ENCODE measurements at regions not wholly inside any gene's neighbourhood (a gene's known extent, or its start where the extent isn't known, plus 50 kb on each side); places are given as distances from the start of the nearest gene placed in this dataset.
A peak's percentile ranks its signal among the peaks of the same experiment; 100 is the strongest.

DNA sequence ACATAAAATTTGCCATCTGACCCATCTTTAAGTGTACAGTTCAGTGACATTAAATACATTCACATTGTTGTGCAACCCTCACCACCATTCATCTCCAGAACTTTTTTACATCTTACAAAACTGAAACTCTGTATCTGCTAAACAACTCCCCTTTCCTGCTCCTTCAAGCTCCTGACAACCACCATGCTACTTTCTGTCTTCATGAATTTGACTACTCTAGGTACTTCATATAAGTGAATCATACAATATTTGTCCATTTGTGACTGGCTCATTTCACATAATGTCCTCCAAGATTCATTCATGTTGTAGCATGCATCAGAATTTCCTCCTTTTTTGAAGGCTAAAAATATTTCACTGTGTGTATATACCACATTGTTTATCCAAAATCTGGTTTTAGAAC, 86.9 kb upstream of the SMLR1 start:
- no peak for DNase-seq (ENCODE audit: low read depth in 1 of 2, low spot score in 2 of 2)
- H3K4me3 ChIP-seq = no peak overlapping the region
- H3K27me3 ChIP-seq (replicated peaks) = no peaks in the 10 kb centered on the region
- peaks cover 29% of the 10 kb centered on the region for H3K4me1 ChIP-seq (replicated peaks)
- H3K27ac ChIP-seq = no peak overlapping the region
- H3K36me3 ChIP-seq = no peaks in the 10 kb centered on the region
- no peaks in the 10 kb centered on the region for H3K9me3 ChIP-seq (replicated peaks)

DNA sequence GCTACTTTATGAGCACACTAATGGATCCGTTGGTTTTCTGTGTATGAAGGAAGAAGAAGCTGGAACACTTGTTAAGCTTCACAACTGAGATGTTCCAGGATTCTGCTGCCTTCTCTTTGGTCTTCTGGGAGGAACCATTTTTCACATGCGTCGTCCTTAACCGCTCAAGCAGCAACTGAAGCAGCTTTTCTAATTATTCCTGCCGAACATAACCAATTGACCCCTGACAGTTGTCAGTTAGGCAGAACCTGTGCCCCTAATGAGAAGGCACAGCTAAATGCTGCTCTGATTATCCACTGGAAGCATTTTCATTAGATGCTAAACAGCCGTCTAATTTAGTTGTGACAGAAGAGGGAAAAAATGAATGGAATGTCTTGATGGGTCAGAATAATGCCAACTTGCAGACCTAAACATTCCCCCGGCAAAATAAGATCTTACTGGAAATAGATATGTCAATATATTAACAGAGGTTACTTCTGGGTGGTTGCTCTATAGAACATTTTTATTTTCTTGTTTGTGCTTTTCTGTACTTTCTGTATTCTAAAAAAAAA, 85.0 kb upstream of the SMLR1 start:
- Histone ChIP-seq H3K4me1 (replicated peaks) (peaks cover 32% of the 10 kb centered on the region), H3K36me3 (no peaks in the 10 kb centered on the region), H3K4me3 (no peak overlapping the region), H3K27me3 (replicated peaks) (no peaks in the 10 kb centered on the region), H3K27ac (peak overlapping the region; percentile 29), H3K9me3 (replicated peaks) (no peaks in the 10 kb centered on the region)
- DNase-seq (ENCODE audit: low read depth in 1 of 2, low spot score in 2 of 2) = peak in 1 of 2 experiments; percentile 60

DNA sequence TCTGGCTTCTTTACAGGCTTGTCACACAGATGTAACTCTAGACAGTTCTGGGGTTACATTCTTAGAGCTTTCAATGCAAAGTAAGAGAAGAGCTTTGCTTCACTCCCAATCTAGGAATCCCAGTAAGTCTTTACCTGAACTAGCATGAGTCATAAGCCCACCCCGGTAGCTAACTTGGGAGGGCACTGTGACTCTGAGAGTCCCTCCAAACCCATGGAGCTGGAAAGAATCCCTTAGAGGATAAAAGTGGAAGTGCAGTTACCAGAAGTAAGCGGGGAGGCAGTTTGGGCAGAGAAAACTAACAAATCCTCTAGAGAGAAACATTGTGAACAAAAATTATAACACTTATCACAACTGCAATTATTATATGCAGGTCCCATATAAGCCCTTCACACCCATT, 84.0 kb upstream of the SMLR1 start:
- Histone ChIP-seq H3K9me3 (replicated peaks) (no peaks in the 10 kb centered on the region), H3K4me1 (replicated peaks) (peaks cover 32% of the 10 kb centered on the region), H3K27me3 (replicated peaks) (no peaks in the 10 kb centered on the region), H3K4me3 (no peak overlapping the region), H3K27ac (peak overlapping the region; percentile 10), H3K36me3 (no peaks in the 10 kb centered on the region)
- peak; percentile 66 to 69 for DNase-seq (ENCODE audit: low read depth in 1 of 2, low spot score in 2 of 2)

GRCh38 chr6:130744576-130745366, 82.4 kb upstream of the SMLR1 start:
- Histone ChIP-seq H3K36me3 (no peaks in the 10 kb centered on the region), H3K27ac (no peak overlapping the region), H3K4me1 (replicated peaks) (peaks cover 32% of the 10 kb centered on the region), H3K9me3 (replicated peaks) (0 out of 2 replicates have a peak, but pooled peaks cover 5% of the 10 kb centered on the region), H3K27me3 (replicated peaks) (no peaks in the 10 kb centered on the region), H3K4me3 (no peak overlapping the region)
- DNase-seq (ENCODE audit: low read depth in 1 of 2, low spot score in 2 of 2) = no peak

DNA sequence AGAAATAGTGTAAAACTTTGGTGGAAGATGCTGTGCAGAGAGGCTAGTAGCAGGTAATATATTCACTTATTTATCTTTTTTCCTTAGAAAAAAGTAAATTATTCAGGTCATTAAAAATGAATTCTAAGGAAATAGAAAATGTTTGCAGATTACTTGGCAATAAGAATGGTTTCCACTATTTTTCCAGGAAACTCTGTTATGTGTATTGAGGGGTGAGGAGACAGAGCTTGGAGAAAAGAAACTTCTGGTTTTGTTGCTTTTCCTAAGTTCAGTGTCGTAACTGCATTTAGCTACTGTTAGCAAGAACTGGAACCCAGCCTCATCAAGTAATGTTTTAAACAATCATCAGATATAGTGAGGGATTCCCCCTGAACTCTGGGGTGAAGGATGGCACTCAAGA, 79.2 kb upstream of the SMLR1 start:
- no peak for DNase-seq (ENCODE audit: low read depth in 1 of 2, low spot score in 2 of 2)
- H3K9me3 ChIP-seq (replicated peaks) = 0 out of 2 replicates have a peak, but pooled peaks cover 6% of the 10 kb centered on the region
- H3K27ac ChIP-seq = no peak overlapping the region
- H3K36me3 ChIP-seq = no peaks in the 10 kb centered on the region
- H3K4me1 ChIP-seq (replicated peaks) = peaks cover 18% of the 10 kb centered on the region
- H3K27me3 ChIP-seq (replicated peaks) = no peaks in the 10 kb centered on the region
- H3K4me3 ChIP-seq = no peak overlapping the region

DNA sequence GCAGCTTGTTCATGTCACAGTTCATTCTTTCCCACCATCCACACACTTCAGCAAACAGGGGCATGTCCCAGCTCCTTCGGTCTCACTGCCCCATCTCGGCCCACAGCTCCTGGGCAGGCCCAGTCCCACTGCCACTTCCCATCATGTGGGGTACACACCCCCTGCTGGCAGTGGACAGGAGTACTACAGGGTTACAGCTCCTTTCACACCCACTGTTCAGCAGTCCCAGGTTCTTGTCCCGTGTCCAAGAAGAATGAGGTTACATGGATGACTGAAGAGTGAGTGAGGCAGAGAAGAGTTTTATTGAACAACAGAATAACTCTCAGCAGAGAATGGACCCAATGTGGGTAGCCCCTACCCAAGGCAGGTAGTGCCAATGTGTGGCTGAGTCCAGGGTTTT, 77.8 kb upstream of the SMLR1 start:
- Histone ChIP-seq H3K4me3 (no peak overlapping the region), H3K36me3 (no peaks in the 10 kb centered on the region), H3K9me3 (replicated peaks) (0 out of 2 replicates have a peak, but pooled peaks cover 6% of the 10 kb centered on the region), H3K27ac (no peak overlapping the region), H3K4me1 (replicated peaks) (peaks cover 8% of the 10 kb centered on the region), H3K27me3 (replicated peaks) (no peaks in the 10 kb centered on the region)
- DNase-seq (ENCODE audit: low read depth in 1 of 2, low spot score in 2 of 2) = no peak

GRCh38 chr6:130752267-130752666, 74.9 kb upstream of the SMLR1 start:
- Histone ChIP-seq H3K4me3 (no peak overlapping the region), H3K36me3 (no peaks in the 10 kb centered on the region), H3K9me3 (replicated peaks) (0 out of 2 replicates have a peak, but pooled peaks cover 6% of the 10 kb centered on the region), H3K27me3 (replicated peaks) (no peaks in the 10 kb centered on the region), H3K4me1 (replicated peaks) (no peaks in the 10 kb centered on the region), H3K27ac (no peak overlapping the region)
- no peak for DNase-seq (ENCODE audit: low read depth in 1 of 2, low spot score in 2 of 2)

- H3K36me3 ChIP-seq = no peaks in the 10 kb centered on the region
- H3K27me3 ChIP-seq (replicated peaks) = no peaks in the 10 kb centered on the region
- no peak overlapping the region for H3K27ac ChIP-seq
- H3K9me3 ChIP-seq (replicated peaks) = 0 out of 2 replicates have a peak, but pooled peaks cover under 1% of the 10 kb centered on the region
- no peaks in the 10 kb centered on the region for H3K4me1 ChIP-seq (replicated peaks)
- no peak for DNase-seq (ENCODE audit: low read depth in 1 of 2, low spot score in 2 of 2)
- H3K4me3 ChIP-seq = no peak overlapping the region
Observed at GRCh38 chr6:130754786-130755367, 72.3 kb upstream of the SMLR1 start.

- H3K4me3 ChIP-seq = no peak overlapping the region
- no peaks in the 10 kb centered on the region for H3K27me3 ChIP-seq (replicated peaks)
- no peak for DNase-seq (ENCODE audit: low read depth in 1 of 2, low spot score in 2 of 2)
- H3K9me3 ChIP-seq (replicated peaks) = no peaks in the 10 kb centered on the region
- no peaks in the 10 kb centered on the region for H3K36me3 ChIP-seq
- no peak overlapping the region for H3K27ac ChIP-seq
- H3K4me1 ChIP-seq (replicated peaks) = no peaks in the 10 kb centered on the region
Observed at GRCh38 chr6:130755368-130756034, 71.7 kb upstream of the SMLR1 start.

- no peaks in the 10 kb centered on the region for H3K9me3 ChIP-seq (replicated peaks)
- no peaks in the 10 kb centered on the region for H3K4me1 ChIP-seq (replicated peaks)
- H3K36me3 ChIP-seq = no peaks in the 10 kb centered on the region
- DNase-seq (ENCODE audit: low read depth in 1 of 2, low spot score in 2 of 2) = no peak
- H3K27me3 ChIP-seq (replicated peaks) = no peaks in the 10 kb centered on the region
- no peak overlapping the region for H3K4me3 ChIP-seq
- H3K27ac ChIP-seq = no peak overlapping the region
Observed at GRCh38 chr6:130756824-130757223, 70.4 kb upstream of the SMLR1 start.

DNA sequence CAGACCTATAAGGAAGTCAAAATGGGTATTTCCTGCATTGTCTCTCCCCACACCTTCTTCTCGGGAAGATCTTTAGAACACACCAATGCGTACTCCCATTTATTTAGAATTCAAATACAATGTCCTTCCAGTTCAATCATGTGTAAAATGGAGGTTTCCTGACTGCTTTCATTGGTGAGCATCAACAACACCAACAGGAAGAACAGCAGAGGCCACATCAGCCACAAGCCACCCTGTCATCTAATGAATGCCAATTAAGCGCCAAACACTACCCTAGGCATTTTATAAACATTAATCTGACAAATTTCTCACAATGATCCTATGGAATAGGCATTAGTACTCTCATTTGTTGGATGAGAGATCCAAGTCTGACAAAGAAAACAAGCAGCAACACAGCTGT, 68.4 kb upstream of the SMLR1 start:
- Histone ChIP-seq H3K4me3 (no peak overlapping the region), H3K4me1 (replicated peaks) (no peaks in the 10 kb centered on the region), H3K36me3 (no peaks in the 10 kb centered on the region), H3K27ac (no peak overlapping the region), H3K27me3 (replicated peaks) (no peaks in the 10 kb centered on the region), H3K9me3 (replicated peaks) (no peaks in the 10 kb centered on the region)
- no peak for DNase-seq (ENCODE audit: low read depth in 1 of 2, low spot score in 2 of 2)

DNA sequence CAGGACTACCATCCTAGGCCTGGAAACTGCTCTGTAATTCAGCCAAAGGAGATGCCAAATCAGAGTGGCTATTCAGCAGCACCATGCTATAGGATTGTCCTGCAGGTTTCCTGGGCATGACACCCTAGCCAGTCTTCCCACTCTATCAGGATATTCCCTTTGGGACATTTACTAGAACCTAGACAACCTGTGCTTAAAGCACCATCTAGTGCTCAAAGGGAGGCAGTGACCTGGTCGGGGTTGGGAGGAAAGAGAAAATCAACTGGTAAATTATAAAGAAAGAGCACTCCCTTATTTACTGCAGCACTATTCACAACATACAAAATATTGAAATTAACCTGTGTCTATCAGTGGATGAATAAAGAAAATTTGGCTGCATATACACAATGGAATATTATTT, 67.2 kb upstream of the SMLR1 start:
- no peak overlapping the region for H3K4me3 ChIP-seq

GRCh38 chr6:130761286-130761685, 65.9 kb upstream of the SMLR1 start:
- Histone ChIP-seq H3K27ac (no peak overlapping the region), H3K36me3 (no peaks in the 10 kb centered on the region), H3K27me3 (replicated peaks) (no peaks in the 10 kb centered on the region), H3K4me1 (replicated peaks) (no peaks in the 10 kb centered on the region), H3K4me3 (no peak overlapping the region), H3K9me3 (replicated peaks) (no peaks in the 10 kb centered on the region)
- no peak for DNase-seq (ENCODE audit: low read depth in 1 of 2, low spot score in 2 of 2)

More for the DNA sequence above, 67.2 kb upstream of the SMLR1 start:
- H3K4me1 ChIP-seq (replicated peaks) = no peaks in the 10 kb centered on the region
- H3K9me3 ChIP-seq (replicated peaks) = no peaks in the 10 kb centered on the region
- H3K36me3 ChIP-seq = no peaks in the 10 kb centered on the region
- H3K27ac ChIP-seq = no peak overlapping the region
- H3K27me3 ChIP-seq (replicated peaks) = no peaks in the 10 kb centered on the region
- DNase-seq (ENCODE audit: low read depth in 1 of 2, low spot score in 2 of 2) = peak in 1 of 2 experiments; percentile 34
